ENCODE measurements at regions not wholly inside any gene's neighbourhood (a gene's known extent, or its start where the extent isn't known, plus 50 kb on each side); places are given as distances from the start of the nearest gene placed in this dataset.

DNA sequence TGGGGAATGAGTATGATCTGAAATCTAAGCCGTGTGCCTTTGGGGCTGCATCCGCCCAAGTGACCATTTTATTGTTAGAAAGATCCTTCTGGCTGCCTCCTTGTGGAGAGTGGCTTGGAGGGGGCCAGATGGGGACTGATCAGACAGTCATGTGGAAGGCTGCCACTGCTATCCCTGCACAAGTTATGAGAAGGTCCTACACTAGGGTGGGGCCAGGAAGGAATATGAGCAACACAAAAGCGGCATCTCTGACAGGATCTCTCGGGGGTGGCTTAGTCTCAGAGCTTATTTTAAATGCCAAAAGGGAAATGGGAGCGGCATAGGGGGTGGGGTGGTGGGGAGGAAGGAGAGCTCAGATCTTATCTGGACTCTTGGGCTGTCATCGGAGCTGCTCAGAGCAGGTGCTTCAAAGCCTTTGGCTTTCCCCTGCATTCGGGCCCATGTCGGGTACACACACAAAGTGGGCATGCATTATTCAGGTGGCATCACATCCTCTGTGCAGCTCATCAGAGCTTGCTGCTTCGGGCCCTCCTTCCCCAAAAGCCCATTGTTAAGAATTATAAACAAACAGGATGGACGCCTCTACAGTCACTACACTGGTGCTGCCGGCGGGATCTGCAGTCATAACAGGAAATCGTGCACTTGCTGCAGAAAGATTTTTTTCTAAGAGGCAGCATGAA is 805.4 kb downstream of the VRK1 start:
- CTCF ChIA-PET: no interaction called here
- Mint-ChIP-seq H3K36me3 (peaks cover 4% of the 10 kb centered on the region; the same call in 1 of the 2 replicates), H3K27me3 (ENCODE audit: low read depth) (no peaks in the 10 kb centered on the region; the same call in 1 of the 2 replicates), H3K4me1 (peaks cover 7% of the 10 kb centered on the region), H3K4me3 (no peak overlapping the region), H3K27ac (no peak overlapping the region), H3K9me3 (peaks cover 14% of the 10 kb centered on the region)
- ATAC-seq (no peak), DNase-seq (ENCODE audit: low spot score) (no peak)
- TF ChIP-seq, protein P1, sequence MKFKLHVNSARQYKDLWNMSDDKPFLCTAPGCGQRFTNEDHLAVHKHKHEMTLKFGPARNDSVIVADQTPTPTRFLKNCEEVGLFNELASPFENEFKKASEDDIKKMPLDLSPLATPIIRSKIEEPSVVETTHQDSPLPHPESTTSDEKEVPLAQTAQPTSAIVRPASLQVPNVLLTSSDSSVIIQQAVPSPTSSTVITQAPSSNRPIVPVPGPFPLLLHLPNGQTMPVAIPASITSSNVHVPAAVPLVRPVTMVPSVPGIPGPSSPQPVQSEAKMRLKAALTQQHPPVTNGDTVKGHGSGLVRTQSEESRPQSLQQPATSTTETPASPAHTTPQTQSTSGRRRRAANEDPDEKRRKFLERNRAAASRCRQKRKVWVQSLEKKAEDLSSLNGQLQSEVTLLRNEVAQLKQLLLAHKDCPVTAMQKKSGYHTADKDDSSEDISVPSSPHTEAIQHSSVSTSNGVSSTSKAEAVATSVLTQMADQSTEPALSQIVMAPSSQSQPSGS (CRISPR knock-in tag; IDR thresholded peaks at IDR 0.05; ENCODE audit: borderline replicate concordance, low read depth): no peak
- TF ChIP-seq NR1H2 (CRISPR knock-in tag; IDR thresholded peaks at IDR 0.05) (no peak), ZNF423 (CRISPR knock-in tag; IDR thresholded peaks at IDR 0.05) (no peak), ZNF396 (CRISPR knock-in tag; IDR thresholded peaks at IDR 0.05; ENCODE audit: borderline replicate concordance) (no peak), ATF1 (CRISPR knock-in tag; IDR thresholded peaks at IDR 0.05) (no peak), JUN (CRISPR knock-in tag; IDR thresholded peaks at IDR 0.05) (no peak), TEAD4 (CRISPR knock-in tag; IDR thresholded peaks at IDR 0.05) (no peak), OVOL2 (CRISPR knock-in tag; IDR thresholded peaks at IDR 0.05; ENCODE audit: borderline replicate concordance) (no peak), NR3C1 (CRISPR knock-in tag; conservative IDR thresholded peaks at IDR 0.05; ENCODE audit: low read depth) (no peak), FOXJ3 (CRISPR knock-in tag; IDR thresholded peaks at IDR 0.05; ENCODE audit: borderline replicate concordance) (no peak), MXD4 (CRISPR knock-in tag; IDR thresholded peaks at IDR 0.05; ENCODE audit: borderline replicate concordance) (no peak), PREB (CRISPR knock-in tag; IDR thresholded peaks at IDR 0.05; ENCODE audit: borderline replicate concordance) (no peak), IRF2 (CRISPR knock-in tag; IDR thresholded peaks at IDR 0.05; ENCODE audit: borderline replicate concordance, low read depth) (no peak)
- TF ChIP-seq, protein P2, sequence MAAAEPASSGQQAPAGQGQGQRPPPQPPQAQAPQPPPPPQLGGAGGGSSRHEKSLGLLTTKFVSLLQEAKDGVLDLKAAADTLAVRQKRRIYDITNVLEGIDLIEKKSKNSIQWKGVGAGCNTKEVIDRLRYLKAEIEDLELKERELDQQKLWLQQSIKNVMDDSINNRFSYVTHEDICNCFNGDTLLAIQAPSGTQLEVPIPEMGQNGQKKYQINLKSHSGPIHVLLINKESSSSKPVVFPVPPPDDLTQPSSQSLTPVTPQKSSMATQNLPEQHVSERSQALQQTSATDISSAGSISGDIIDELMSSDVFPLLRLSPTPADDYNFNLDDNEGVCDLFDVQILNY (CRISPR knock-in tag; IDR thresholded peaks at IDR 0.05): no peak
- TF ChIP-seq, protein P3, sequence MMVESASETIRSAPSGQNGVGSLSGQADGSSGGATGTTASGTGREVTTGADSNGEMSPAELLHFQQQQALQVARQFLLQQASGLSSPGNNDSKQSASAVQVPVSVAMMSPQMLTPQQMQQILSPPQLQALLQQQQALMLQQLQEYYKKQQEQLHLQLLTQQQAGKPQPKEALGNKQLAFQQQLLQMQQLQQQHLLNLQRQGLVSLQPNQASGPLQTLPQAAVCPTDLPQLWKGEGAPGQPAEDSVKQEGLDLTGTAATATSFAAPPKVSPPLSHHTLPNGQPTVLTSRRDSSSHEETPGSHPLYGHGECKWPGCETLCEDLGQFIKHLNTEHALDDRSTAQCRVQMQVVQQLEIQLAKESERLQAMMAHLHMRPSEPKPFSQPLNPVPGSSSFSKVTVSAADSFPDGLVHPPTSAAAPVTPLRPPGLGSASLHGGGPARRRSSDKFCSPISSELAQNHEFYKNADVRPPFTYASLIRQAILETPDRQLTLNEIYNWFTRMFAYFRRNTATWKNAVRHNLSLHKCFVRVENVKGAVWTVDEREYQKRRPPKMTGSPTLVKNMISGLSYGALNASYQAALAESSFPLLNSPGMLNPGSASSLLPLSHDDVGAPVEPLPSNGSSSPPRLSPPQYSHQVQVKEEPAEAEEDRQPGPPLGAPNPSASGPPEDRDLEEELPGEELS (CRISPR knock-in tag; IDR thresholded peaks at IDR 0.05): no peak
- TF ChIP-seq, protein P4, sequence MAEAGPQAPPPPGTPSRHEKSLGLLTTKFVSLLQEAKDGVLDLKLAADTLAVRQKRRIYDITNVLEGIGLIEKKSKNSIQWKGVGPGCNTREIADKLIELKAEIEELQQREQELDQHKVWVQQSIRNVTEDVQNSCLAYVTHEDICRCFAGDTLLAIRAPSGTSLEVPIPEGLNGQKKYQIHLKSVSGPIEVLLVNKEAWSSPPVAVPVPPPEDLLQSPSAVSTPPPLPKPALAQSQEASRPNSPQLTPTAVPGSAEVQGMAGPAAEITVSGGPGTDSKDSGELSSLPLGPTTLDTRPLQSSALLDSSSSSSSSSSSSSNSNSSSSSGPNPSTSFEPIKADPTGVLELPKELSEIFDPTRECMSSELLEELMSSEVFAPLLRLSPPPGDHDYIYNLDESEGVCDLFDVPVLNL (CRISPR knock-in tag; IDR thresholded peaks at IDR 0.05; ENCODE audit: borderline replicate concordance, low read depth): no peak
- POLR2A ChIA-PET: no interaction called here

DNA sequence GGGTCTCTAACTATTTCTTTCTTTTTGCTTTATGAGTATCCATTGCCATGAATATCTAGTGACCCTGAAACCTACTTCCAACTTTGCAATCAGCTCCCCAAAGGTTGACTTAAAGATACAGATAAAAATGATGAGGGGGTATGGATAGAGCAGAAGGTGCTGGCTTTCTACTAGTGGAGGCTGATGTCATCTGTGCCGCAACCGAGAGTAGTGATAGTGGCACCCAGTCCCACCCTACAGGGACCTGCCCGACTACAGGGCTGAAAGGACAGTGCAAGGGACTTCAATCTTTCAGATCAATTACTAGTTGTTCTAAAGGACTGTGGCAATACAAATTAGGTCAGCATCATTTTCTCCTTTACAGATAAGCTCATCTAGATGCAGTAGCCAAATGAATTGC is 806.0 kb downstream of the VRK1 start:
- DNase-seq (ENCODE audit: low spot score): no peak
- H3K4me1 Mint-ChIP-seq: peaks cover 10% of the 10 kb centered on the region
- no peak overlapping the region for H3K4me3 Mint-ChIP-seq
- POLR2A ChIA-PET: no interaction called here
- no peak for ATAC-seq
- H3K27ac Mint-ChIP-seq: no peak overlapping the region
- no peaks in the 10 kb centered on the region; the same call in 1 of the 2 replicates for H3K27me3 Mint-ChIP-seq (ENCODE audit: low read depth)
- peaks cover 14% of the 10 kb centered on the region for H3K9me3 Mint-ChIP-seq
- peaks cover 4% of the 10 kb centered on the region; the same call in 1 of the 2 replicates for H3K36me3 Mint-ChIP-seq
- CTCF ChIA-PET: no interaction called here
- TF ChIP-seq CREM (CRISPR knock-in tag; IDR thresholded peaks at IDR 0.05): no peak
- no peak for TF ChIP-seq USF2 (CRISPR knock-in tag; IDR thresholded peaks at IDR 0.05)
- TF ChIP-seq ARID4B (CRISPR knock-in tag; IDR thresholded peaks at IDR 0.05; ENCODE audit: borderline replicate concordance): no peak
- no peak for TF ChIP-seq IRF2 (CRISPR knock-in tag; IDR thresholded peaks at IDR 0.05; ENCODE audit: borderline replicate concordance, low read depth)
- TF ChIP-seq GRHL2 (CRISPR knock-in tag; IDR thresholded peaks at IDR 0.05; ENCODE audit: insufficient replicate concordance, severe bottlenecking): no peak

Measured in WTC11 (cell line).